HuH-7.5 (cell line): ENCODE measurements at regions not wholly inside any gene's neighbourhood (a gene's known extent, or its start where the extent isn't known, plus 50 kb on each side); places are given as distances from the start of the nearest gene placed in this dataset.

Experiments used
- DNase-seq: peaks from one replicate; pipeline ENCODE4 v3.0.0; 2011; ENCODE audit warnings: low spot score

DNA sequence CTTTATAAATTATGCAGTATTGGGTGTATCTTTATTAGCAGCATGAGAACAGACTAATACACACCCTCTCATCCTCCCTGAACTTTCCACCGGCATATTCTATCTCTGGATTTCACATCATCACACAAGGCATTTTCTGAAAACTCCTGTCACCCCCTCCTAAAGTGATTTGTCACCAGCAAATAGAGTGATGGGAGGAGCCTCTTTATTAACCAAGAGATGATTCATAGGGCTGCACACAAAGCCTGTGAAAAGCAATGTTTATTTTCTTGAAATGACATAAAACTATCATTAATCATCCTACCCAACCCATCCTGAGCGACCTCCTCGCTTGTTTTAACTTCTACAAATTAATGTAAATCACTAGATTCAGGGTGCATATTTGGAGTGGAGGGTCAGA is 394.7 kb upstream of the SULF2 start:
- DNase-seq: peak; percentile 74

GRCh38 chr20:48178633-48179032 is 393.4 kb upstream of the SULF2 start:
- no peak for DNase-seq

DNA sequence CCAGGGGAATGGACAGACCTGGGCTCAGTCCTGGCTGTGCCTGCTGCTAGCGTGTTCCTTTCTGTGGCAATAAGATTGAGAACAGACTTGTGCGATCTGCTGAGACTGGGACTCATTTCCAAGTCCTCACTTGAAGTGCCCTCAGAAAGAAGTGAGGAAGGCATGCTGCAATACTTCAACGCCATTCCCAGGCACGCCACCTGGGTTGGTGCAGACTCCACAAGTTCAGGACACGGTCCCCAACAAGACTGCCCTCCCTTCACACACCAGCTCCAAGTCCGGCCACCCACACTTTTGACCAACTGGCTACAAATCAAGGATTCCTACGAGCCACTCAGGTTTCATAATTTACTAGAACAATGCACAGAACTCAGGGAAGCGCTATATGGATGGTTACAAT is 391.8 kb upstream of the SULF2 start:
- no peak for DNase-seq

DNA sequence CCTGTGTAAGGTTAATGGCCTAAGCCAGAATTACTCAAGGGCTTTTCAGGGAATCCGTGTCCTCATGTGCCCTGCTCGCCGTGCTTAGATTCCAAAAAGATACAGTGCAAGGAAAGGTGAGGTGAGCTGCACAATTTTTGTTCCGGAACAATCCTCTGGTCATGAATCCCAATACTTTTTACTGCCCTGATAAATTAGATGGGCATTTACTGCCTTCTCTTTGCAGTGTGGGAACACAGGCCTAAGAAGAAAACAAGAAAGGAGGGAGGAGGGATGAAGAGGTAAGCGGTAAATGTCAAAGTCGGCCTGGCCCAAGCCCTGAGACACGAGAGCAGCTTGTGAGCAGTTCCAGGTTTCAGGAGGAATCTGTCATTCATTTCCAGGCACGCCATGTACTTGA is 390.9 kb upstream of the SULF2 start:
- no peak for DNase-seq

DNA sequence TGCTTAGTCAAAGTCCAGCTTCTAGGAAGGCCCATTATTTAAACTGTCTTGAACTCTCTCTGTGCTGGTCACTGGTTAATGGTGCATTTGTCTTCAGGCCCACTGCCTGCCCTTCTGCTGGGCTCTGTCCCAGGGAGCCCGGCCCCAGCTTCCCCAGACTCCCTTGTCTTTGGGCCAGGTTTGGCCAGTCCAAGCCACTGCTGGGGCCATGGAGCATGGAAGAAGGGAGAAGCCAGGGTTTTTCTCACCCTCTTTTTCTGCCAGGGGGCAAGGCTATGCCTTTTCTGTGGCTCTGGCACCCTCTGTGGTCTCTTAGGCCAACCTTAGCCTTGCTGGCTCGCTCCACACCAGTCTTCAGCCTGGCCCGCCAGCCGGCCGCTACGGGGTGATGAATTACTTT is 390.0 kb upstream of the SULF2 start:
- DNase-seq: no peak

- no peak for DNase-seq
Measured at GRCh38 chr20:48172357-48172702, 387.0 kb upstream of the SULF2 start.

DNA sequence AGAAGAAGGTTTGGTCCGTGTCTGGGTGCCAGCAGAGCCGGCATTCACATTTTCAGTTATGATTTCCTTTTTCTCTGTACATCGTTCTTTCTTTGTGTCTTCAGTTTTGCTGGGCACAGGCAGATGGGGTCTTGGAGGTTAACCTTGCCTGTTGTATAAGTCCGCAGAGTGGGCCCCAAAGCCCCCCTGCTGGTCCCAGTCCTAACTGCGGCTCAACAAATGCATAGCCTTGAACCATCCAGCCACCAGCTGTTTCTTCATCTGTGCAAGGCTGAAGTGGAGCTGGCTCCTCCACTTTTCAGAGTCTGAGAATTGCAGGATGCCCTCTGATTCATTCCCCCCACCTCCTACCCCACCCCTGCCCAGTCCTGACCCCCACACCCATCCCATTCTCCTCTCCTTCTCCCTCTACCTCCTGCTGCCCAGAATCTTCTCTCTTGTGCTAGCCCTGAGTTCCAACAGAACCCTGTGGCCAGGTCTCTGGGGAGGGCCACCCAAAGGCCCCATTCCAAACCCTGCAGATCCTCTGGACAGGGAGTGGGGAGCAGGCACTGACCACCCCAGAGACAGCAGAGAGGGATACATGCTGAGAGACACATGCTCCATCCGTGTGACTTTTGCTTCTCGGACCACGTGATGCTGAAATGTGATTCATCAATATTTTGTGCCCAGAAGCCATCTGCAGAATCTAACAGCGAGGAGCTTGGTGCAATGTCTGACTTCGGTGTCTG is 386.5 kb upstream of the SULF2 start:
- no peak for DNase-seq

- DNase-seq: no peak
Measured at GRCh38 chr20:48171071-48171470, 385.8 kb upstream of the SULF2 start.

DNA sequence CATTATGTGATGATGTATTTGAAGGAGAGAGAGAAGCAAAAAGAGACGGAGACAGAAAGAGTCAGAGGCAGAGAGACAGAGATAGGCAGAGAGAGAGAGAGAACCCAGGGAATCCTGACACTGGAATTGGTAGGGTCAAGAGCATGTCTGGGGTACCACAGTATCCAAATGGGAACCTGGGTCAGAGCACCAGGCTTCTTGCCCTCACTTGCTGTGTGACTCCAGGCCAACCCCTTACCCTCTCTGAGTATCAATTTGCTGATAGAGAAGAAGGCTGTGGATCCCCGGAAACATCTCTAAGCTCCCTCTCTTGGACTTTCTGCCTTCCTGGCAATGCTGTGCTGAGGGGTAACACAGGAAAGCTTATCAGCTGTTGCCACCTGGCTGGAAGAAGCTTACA is 385.3 kb upstream of the SULF2 start:
- no peak for DNase-seq

- no peak for DNase-seq
Measured at GRCh38 chr20:48169650-48170225, 384.5 kb upstream of the SULF2 start.

GRCh38 chr20:48166082-48166835 is 381.0 kb upstream of the SULF2 start:
- DNase-seq: no peak

DNA sequence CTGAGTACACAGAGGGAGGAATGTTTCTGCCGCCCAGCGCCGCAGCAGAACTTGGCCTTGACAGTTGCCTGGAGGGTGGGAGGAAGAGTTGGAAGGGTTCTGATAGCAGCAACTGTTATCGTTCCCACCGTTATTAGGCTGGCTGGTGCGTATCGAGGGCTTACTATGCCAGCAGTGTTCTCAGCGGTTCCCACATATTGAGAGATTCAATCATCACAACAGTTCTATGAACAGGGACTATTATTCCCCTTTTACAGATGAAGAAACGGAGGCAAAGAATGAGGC is 380.1 kb upstream of the SULF2 start:
- DNase-seq: no peak

GRCh38 chr20:48164566-48165400 is 379.5 kb upstream of the SULF2 start:
- DNase-seq: no peak

GRCh38 chr20:48164034-48164433 is 378.8 kb upstream of the SULF2 start:
- no peak for DNase-seq

GRCh38 chr20:48163505-48163904 is 378.2 kb upstream of the SULF2 start:
- no peak for DNase-seq

DNA sequence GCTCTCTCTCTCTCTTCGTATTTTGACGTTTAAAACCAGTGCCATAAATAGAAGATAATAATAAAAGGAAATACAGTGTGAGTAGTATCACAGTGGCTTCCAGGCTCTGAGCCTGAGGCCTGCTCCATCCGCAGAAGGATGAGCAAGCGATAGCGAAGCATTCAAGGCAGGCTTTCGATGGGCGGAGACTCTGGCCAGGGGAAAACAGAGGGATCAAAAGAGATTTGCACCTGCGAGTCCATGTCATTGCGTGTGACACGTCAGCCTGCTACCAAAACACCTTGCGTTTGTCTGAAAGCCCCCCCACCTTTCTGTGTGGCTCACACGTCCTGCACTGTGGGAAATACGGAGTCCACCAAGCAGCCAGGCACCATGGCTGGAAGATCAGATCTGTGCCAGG is 377.3 kb upstream of the SULF2 start:
- no peak for DNase-seq

- no peak for DNase-seq
Measured at GRCh38 chr20:48159145-48160008, 374.1 kb upstream of the SULF2 start.

DNA sequence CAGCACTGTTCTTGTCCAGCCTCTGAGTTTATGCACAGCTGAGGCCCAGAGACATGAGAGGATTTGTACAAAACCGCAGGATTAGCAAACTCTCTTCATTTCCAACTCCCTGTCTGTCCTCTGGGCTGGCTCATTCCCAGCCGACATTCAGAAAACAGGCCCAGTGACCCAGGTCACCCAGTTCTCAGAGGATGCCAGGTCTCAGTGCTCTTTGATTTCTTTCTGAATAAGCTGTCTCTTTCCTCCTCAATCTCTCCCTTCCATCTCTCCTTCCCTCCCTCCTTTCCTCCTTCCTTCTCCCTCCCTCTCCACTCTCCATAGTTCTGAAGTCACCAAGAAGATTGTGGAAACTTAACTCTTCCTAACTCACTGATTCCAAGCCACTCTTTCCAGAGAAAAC is 372.7 kb upstream of the SULF2 start:
- DNase-seq: no peak

- DNase-seq: no peak
Measured at GRCh38 chr20:48156951-48157700, 371.8 kb upstream of the SULF2 start.

- no peak for DNase-seq
Measured at GRCh38 chr20:48156521-48156920, 371.2 kb upstream of the SULF2 start.

DNA sequence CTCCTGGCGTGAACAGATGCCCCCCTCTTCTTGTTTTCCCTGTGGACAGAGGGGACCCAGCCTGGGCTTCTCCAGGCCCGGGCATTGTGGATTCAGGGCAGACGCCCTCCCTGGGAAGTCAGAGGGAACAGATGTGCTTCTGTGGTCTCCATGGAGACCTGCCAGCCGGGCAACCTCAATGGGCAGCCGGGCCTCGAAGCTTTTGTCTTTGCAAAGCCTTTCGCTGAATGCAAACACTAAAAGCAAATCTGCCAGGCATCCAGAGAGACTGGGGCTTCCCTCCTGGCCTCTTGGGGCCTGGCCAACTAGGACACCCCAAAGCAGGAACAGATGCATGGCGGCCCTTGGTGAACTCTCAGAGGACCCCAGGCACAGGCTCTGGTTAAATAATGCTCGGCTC is 370.0 kb upstream of the SULF2 start:
- DNase-seq: no peak
